Endothelial cell of umbilical vein (primary cell): ENCODE measurements at regions not wholly inside any gene's neighbourhood (a gene's known extent, or its start where the extent isn't known, plus 50 kb on each side); places are given as distances from the start of the nearest gene placed in this dataset.

Experiments
- EZH2 ChIP-seq: IDR thresholded peaks from 2 replicates; pipeline ENCODE4 v1.6.1; 2012; ENCODE audit warnings: borderline replicate concordance, low read depth, mild to moderate bottlenecking, moderate library complexity, low read length, inconsistent platforms; ENCODE audit not compliant: severe bottlenecking
- FOS ChIP-seq: IDR thresholded peaks from 2 replicates; pipeline ENCODE4 v1.6.1; 2011; ENCODE audit warnings: mild to moderate bottlenecking, low read length, moderate library complexity, borderline replicate concordance; ENCODE audit not compliant: insufficient read depth
- JUN ChIP-seq: IDR thresholded peaks from 2 replicates; pipeline ENCODE4 v1.6.1; 2011; ENCODE audit warnings: borderline replicate concordance, low read depth; ENCODE audit not compliant: insufficient read length, insufficient read depth
- MYC ChIP-seq: IDR thresholded peaks from one replicate; pipeline ENCODE4 v1.6.1; 2011; ENCODE audit warnings: mild to moderate bottlenecking, low read depth, low read length
- POLR2A ChIP-seq: IDR thresholded peaks from 2 replicates; pipeline ENCODE4 v1.6.1; 2012; ENCODE audit warnings: low read depth, mild to moderate bottlenecking, control low read depth, low read length
- POLR2AphosphoS5 ChIP-seq: IDR thresholded peaks from 2 replicates; pipeline ENCODE4 v1.6.1; 2012; ENCODE audit warnings: low read depth, mild to moderate bottlenecking, control low read depth, low read length, moderate library complexity; ENCODE audit not compliant: insufficient read depth
- TF ChIP-seq, protein P1 (sequence below), 2 donors: IDR thresholded peaks; 1 replicate in 1 of 2; 2 replicates in 1 of 2; pipeline ENCODE4 v1.5.1; 2011; ENCODE audit warnings: low read length in 2 of 2, mild to moderate bottlenecking in 2 of 2, moderate library complexity in 2 of 2, control low read depth in 1 of 2, inconsistent platforms in 1 of 2, low read depth in 1 of 2; ENCODE audit not compliant: insufficient read depth in 1 of 2; ENCODE audit errors: extremely low read depth in 1 of 2

DNA sequence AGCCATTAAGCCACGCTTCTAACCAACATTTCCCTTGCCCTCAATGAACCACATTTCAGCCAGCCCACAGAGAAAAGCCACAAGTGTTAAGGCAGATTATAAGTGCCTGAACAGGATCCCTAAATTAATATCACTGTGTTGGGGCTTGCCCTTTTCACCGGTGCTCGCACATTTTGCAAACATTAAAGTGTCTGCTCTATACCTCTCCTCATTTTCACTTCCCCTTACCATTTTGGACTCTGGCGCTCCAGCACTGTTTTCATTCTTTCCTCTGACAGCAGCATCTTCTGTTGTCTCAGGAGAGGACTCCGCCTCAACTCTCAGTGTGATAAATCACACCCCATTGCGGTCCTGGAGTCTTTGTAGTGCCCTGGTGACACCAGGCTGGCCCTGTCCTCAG lies 274.2 kb downstream of the BAMBI start:
- TF ChIP-seq, protein P1, sequence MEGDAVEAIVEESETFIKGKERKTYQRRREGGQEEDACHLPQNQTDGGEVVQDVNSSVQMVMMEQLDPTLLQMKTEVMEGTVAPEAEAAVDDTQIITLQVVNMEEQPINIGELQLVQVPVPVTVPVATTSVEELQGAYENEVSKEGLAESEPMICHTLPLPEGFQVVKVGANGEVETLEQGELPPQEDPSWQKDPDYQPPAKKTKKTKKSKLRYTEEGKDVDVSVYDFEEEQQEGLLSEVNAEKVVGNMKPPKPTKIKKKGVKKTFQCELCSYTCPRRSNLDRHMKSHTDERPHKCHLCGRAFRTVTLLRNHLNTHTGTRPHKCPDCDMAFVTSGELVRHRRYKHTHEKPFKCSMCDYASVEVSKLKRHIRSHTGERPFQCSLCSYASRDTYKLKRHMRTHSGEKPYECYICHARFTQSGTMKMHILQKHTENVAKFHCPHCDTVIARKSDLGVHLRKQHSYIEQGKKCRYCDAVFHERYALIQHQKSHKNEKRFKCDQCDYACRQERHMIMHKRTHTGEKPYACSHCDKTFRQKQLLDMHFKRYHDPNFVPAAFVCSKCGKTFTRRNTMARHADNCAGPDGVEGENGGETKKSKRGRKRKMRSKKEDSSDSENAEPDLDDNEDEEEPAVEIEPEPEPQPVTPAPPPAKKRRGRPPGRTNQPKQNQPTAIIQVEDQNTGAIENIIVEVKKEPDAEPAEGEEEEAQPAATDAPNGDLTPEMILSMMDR (IDR thresholded peaks at IDR 0.05; ENCODE audit: extremely low read depth in 1 of 2, insufficient read depth in 1 of 2, low read depth in 1 of 2, low read length in 2 of 2), result no peak
- TF ChIP-seq POLR2A (no peak), POLR2AphosphoS5 (no peak), EZH2 (no peak), MYC (no peak), JUN (no peak), FOS (no peak)
